ENCODE measurements at regions not wholly inside any gene's neighbourhood (a gene's known extent, or its start where the extent isn't known, plus 50 kb on each side); places are given as distances from the start of the nearest gene placed in this dataset.
A peak's percentile ranks its signal among the peaks of the same experiment; 100 is the strongest.

DNA sequence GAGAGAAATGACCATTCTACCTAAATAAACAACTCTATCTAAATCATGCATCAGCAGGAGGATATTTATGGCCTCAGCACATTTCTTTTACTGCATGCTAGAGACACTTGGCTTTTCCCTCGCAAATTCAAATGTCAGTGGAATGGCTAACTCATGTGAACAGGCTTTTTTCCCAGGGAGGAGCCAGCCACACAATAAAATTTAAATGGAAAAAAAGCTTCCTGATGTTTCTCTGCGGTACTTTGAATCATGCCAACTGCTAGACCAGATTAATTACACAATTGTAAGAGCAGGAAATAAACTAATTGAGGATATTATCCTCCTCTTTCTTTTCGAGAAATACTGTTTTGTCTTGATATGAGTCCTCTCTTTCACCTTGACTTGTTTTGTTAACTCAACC, 676.3 kb downstream of the IRS1 start:
- no peaks in the 10 kb centered on the region for H3K9me3 ChIP-seq (ENCODE audit: control insufficient read depth, low read length)
- no peak for DNase-seq
- 35% methylated on average over 3 of the region's 3 CpGs for WGBS
- ATAC-seq = no peak
- H3K4me1 ChIP-seq (ENCODE audit: control insufficient read depth, insufficient read depth, low read length) = no peaks in the 10 kb centered on the region
- no peak overlapping the region for H3K27ac ChIP-seq (ENCODE audit: low read length)
- H3K4me3 ChIP-seq (ENCODE audit: low read length) = no peak overlapping the region
- no peaks in the 10 kb centered on the region for H3K27me3 ChIP-seq (ENCODE audit: control insufficient read depth, insufficient read depth)
- intact Hi-C loops (cut with DNase I) = no loop called here

DNA sequence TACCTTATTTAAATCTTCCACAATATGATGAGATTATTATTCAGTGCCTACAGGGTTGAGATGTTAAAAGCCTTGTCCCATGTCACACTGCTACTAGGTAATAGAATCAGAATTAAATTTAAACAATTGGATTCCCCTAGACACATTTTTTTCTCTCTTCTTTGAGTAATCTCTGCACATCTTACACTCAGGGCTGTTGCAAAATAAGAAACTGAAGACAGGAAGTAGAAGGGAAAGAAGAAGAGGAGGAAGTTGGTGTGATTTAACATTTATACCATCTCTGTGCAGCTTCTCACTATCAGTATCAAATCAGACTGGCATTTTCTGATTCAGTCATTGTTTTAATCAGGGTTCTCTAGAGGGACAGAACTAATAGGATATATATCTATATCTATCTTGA, 677.6 kb downstream of the IRS1 start:
- no peak overlapping the region for H3K27ac ChIP-seq (ENCODE audit: low read length)
- intact Hi-C loops (cut with DNase I) = no loop called here

DNA sequence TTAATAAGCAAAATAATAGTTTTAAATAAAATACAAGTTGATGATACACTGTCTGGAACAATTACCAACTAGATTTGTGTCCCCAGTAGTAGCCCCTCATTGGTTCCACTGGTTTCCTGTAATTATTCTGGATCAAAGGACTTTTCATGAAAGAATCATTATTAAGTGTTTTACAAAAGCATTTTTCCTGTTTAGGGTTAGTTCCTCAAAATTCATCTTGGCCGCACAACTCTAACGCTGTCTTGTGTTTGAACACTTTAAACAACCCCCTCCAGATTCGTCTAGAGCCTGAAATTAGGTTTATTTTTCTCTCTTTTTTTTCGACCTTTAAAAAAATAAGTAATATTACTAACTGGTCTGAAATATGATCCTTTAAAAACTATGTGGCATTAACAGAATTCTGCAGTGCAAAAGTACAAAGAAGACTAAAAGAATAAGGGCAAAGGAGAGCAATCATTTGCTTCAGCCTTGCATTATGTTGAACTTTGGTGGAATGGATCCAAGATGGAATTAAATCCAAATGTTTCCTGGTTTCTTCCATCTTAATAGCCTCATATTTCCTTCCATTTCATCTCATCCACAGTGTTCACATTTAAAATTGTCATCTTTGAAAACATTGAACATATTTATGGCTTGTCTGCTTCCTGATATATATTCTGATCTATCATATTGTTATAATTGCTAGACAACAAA, 678.4 kb downstream of the IRS1 start:
- intact Hi-C loops (cut with DNase I) = no loop called here
- Histone ChIP-seq H3K4me3 (ENCODE audit: low read length) (no peak overlapping the region), H3K9me3 (ENCODE audit: control insufficient read depth, low read length) (no peaks in the 10 kb centered on the region), H3K4me1 (ENCODE audit: control insufficient read depth, insufficient read depth, low read length) (no peaks in the 10 kb centered on the region), H3K27ac (ENCODE audit: low read length) (no peak overlapping the region), H3K27me3 (ENCODE audit: control insufficient read depth, insufficient read depth) (no peaks in the 10 kb centered on the region)
- ATAC-seq (no peak), DNase-seq (no peak)
- WGBS = 68% methylated on average over 4 of the region's 4 CpGs

More for the DNA sequence above, 677.6 kb downstream of the IRS1 start:
- H3K4me3 ChIP-seq (ENCODE audit: low read length) = no peak overlapping the region
- no peaks in the 10 kb centered on the region for H3K9me3 ChIP-seq (ENCODE audit: control insufficient read depth, low read length)
- no peaks in the 10 kb centered on the region for H3K4me1 ChIP-seq (ENCODE audit: control insufficient read depth, insufficient read depth, low read length)
- H3K27me3 ChIP-seq (ENCODE audit: control insufficient read depth, insufficient read depth) = no peaks in the 10 kb centered on the region
- DNase-seq (no peak), ATAC-seq (no peak)

DNA sequence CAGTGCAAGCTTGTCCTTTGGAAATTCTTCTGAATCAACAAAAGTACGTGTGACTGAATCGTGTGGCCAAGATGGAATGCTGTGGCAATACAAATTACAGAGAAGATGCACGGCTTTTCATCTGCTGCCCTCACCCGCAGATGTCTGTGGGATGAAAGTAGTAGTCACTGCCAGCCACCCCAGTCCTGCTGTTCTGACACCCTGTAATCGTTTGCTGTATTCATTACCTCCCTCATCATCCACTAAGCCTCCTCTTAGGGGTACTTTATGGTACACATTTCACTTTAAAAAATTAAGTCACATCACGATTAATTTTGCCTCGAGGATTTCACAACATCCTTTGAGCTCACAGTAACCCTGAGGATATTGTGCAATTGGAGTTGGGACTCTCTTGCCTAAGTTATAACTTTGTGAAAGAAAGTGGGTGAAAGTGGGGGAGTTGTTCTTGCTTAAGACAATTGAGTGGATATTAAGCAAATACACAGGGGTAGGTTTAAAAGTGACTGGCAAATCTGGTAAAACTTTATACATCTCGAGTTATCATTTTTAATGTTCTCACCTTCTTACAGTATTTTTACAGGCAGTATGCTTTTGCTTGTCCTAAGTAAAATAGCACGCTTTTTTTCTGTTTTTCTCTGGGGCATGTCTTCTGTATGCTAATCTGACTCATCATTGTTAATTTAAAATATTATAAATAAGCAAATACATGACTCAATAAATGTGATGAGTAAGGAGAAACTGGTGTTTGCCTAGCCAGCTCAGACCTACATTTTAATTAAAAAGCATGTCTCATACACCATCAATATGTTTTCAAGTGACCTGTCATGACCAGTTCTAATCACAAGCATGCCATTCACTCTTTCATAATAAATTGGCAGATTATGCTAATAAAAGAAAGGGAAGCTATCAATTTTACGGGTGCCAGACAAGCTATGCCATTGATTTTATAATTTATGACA, 680.9 kb downstream of the IRS1 start:
- peak; percentile 82 to 88 for ATAC-seq
- no peak overlapping the region for H3K4me3 ChIP-seq (ENCODE audit: low read length)
- WGBS = 39% methylated on average over 10 of the region's 10 CpGs

DNA sequence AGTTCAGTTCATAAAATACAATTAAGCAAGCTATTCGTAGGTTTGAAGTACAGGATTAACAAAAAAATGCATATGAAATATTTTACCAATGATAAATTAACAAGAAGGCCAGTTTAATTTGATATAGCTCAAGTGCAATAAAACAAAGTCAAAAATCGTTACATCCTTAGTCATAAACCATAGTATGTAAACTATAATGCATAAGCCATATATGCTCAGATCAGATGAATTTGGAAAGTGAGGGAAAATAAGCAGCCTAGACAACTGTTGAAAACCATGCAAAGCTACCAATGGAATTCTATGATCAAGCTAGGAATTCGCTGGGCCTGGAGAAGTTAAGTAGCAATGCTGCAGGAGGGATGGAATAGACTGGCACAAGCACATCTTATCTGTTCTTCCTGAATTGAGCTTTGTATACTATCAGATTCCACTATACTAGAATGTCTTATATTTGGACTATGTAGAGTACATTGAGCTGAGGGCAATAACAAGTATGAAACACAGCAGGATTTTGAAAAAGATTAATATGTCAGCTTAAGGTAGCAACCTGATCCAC, 682.0 kb downstream of the IRS1 start:
- Histone ChIP-seq H3K27ac (ENCODE audit: low read length) (no peak overlapping the region), H3K4me1 (ENCODE audit: control insufficient read depth, insufficient read depth, low read length) (peaks cover 3% of the 10 kb centered on the region), H3K9me3 (ENCODE audit: control insufficient read depth, low read length) (no peaks in the 10 kb centered on the region), H3K4me3 (ENCODE audit: low read length) (no peak overlapping the region), H3K27me3 (ENCODE audit: control insufficient read depth, insufficient read depth) (no peaks in the 10 kb centered on the region)
- intact Hi-C loops (cut with DNase I) = no loop called here
- WGBS = 83% methylated on average over 3 of the region's 3 CpGs
- ATAC-seq (no peak), DNase-seq (no peak)

More for the DNA sequence above, 680.9 kb downstream of the IRS1 start:
- Histone ChIP-seq H3K27me3 (ENCODE audit: control insufficient read depth, insufficient read depth) (no peaks in the 10 kb centered on the region), H3K27ac (ENCODE audit: low read length) (peak overlapping the region; percentile 77), H3K9me3 (ENCODE audit: control insufficient read depth, low read length) (no peaks in the 10 kb centered on the region), H3K4me1 (ENCODE audit: control insufficient read depth, insufficient read depth, low read length) (peaks cover 3% of the 10 kb centered on the region)
- DNase-seq = peak in 1 of 3 donors; percentile 17
- intact Hi-C loops (cut with DNase I) = no loop called here

DNA sequence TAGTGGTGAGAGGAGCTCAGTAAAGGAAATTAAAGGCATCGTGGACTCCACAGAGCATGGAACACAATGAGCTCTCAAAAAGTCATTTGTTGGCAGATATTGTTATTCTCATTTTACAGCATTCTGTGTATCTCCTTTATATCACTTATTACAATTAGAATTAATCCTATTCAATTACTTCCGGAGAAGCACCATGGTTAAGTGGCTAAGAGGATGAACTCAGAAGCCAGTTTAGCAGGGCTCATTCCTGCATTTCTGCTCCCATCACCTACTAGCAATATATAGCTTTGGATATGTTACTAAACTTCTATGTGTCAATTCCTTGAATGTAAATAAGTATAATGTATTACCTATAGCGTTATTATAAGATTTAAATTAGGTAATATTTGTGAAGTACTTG, 683.3 kb downstream of the IRS1 start:
- H3K4me1 ChIP-seq (ENCODE audit: control insufficient read depth, insufficient read depth, low read length) = peaks cover 3% of the 10 kb centered on the region
- H3K27ac ChIP-seq (ENCODE audit: low read length) = no peak overlapping the region
- ATAC-seq (no peak), DNase-seq (no peak)
- intact Hi-C loops (cut with DNase I) = no loop called here
- H3K9me3 ChIP-seq (ENCODE audit: control insufficient read depth, low read length) = no peaks in the 10 kb centered on the region
- H3K27me3 ChIP-seq (ENCODE audit: control insufficient read depth, insufficient read depth) = no peaks in the 10 kb centered on the region
- no peak overlapping the region for H3K4me3 ChIP-seq (ENCODE audit: low read length)
- 80% methylated on average over 3 of the region's 3 CpGs for WGBS

DNA sequence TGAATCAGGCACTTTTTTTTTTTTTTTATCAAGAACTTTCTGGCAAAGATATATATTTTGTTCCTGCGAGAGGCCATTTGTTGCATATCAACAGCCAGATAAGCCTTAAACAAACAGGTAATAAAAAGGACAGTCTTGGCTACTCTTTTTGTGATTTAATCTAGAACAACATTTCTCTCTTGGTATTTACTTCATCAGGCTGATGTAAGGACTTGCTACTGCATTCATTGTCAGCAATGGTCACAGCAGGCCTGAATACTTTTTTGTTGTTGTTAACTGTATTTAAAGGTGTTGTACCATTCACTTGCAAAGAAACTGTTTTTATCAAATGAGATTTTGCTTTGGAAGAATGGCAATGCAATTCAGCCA, 683.8 kb downstream of the IRS1 start:
- H3K27me3 ChIP-seq (ENCODE audit: control insufficient read depth, insufficient read depth) = no peaks in the 10 kb centered on the region
- ATAC-seq (no peak), DNase-seq (no peak)
- H3K27ac ChIP-seq (ENCODE audit: low read length) = no peak overlapping the region
- no peak overlapping the region for H3K4me3 ChIP-seq (ENCODE audit: low read length)
- WGBS = 68% methylated on average over 1 of the region's 1 CpG
- H3K4me1 ChIP-seq (ENCODE audit: control insufficient read depth, insufficient read depth, low read length) = peaks cover 3% of the 10 kb centered on the region
- H3K9me3 ChIP-seq (ENCODE audit: control insufficient read depth, low read length) = no peaks in the 10 kb centered on the region
- intact Hi-C loops (cut with DNase I) = no loop called here

DNA sequence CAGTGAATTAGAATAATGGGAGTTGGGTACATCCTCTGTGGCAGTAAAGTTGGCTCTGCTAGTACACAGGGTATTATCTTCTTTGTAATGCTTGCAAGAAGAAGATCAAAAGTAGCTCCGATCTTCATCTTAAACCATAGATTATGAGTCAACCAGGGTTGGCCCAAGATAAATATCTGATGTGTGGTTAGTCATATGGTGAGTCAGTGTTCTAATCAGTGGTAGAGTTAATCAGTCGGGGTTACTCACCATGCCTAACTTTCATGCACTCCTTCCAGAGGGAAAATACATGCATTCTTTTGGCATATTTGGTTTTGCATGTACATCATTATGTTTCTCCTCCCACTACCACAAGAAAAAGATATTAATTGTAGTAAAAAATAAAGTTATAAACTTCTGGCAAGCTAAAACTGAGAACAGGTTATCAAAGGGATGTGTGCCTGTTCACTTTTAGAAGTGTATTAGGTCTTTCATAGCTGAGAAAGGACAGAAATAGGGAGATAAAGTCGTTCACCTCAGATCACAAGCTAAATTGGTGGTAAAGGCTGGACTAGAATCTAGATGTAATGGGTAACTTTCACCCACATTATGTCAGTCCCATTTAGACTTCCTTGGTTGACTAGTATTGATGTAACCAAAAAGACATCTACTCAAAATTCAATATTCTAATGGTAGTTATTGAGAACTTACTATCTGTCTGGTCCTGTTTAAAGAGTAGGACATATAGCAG, 684.4 kb downstream of the IRS1 start:
- intact Hi-C loops (cut with DNase I) = no loop called here
- peak; percentile 39 to 79 for ATAC-seq
- no peak for DNase-seq
- no peak overlapping the region for H3K4me3 ChIP-seq (ENCODE audit: low read length)
- H3K27me3 ChIP-seq (ENCODE audit: control insufficient read depth, insufficient read depth) = no peaks in the 10 kb centered on the region
- no peak overlapping the region for H3K27ac ChIP-seq (ENCODE audit: low read length)
- H3K4me1 ChIP-seq (ENCODE audit: control insufficient read depth, insufficient read depth, low read length) = peaks cover 3% of the 10 kb centered on the region
- H3K9me3 ChIP-seq (ENCODE audit: control insufficient read depth, low read length) = no peaks in the 10 kb centered on the region
- 52% methylated on average over 3 of the region's 3 CpGs for WGBS

DNA sequence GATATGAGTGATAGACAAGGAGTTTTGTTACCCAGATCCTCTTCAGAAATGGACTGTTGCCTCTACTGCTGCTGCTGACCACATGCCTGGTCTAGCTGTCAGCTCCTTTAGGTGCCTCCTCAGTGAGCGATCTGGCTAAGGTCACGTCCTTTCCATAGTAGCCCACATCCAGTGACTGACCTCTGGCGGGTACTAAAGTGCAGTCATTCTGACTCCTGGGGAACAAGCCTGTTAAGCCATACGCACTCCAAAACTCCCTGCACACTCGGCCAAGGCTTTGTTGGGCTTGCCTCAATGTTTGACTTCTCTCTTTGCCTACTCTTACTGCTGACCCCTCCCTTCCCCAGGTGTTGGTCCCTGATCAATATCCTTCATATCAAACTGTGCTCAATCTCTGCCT, 685.2 kb downstream of the IRS1 start:
- ATAC-seq = peak; percentile 72 to 92
- 42% methylated on average over 5 of the region's 5 CpGs for WGBS
- H3K9me3 ChIP-seq (ENCODE audit: control insufficient read depth, low read length) = no peaks in the 10 kb centered on the region
- intact Hi-C loops (cut with DNase I) = no loop called here
- peaks cover 3% of the 10 kb centered on the region for H3K4me1 ChIP-seq (ENCODE audit: control insufficient read depth, insufficient read depth, low read length)
- no peak overlapping the region for H3K4me3 ChIP-seq (ENCODE audit: low read length)
- no peak overlapping the region for H3K27ac ChIP-seq (ENCODE audit: low read length)
- DNase-seq = peak; percentile 38 to 71 (median 68)
- H3K27me3 ChIP-seq (ENCODE audit: control insufficient read depth, insufficient read depth) = no peaks in the 10 kb centered on the region

DNA sequence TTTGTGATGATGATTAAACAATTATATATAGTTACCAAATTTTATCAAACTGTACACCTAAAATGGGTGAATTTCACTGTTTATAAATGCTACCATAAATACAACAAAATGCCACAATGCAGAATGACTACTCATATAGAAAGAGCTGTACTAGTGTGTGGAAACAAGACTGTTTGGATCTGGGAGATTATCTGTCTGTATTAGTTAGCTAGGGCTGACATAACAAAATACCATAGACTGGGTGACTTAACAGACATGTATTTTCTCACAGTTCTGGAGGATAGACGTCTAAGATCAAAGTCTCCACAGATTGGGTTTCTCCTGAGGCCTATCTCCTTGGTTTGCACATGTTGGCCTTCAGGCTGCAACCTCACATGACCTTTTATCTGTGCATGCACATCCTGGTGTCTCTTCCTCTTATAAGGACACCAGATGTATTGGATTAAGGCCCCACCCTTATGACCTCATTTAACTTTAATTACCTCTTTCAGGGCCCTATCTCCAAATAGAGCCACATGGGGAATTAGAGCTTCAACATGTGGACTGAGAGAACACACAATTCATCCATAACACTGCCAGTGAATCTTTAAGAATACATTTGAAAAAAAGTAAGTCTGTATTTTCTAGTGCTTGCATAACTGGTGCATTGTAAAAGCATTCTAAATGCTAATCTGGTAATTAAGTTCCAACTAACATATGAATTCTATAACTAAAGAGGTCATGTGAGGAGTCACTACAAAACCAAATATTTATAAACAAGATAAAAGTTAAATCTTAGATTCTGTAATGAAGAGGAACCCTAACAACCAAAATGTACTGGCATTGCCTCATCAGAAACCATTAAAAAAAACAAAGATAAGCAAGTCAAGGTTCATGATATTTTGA, 699.6 kb downstream of the NYAP2 start:
- H3K4me1 ChIP-seq (ENCODE audit: control insufficient read depth, insufficient read depth, low read length) = no peaks in the 10 kb centered on the region
- ATAC-seq = no peak
- no peak overlapping the region for H3K27ac ChIP-seq (ENCODE audit: low read length)
- no peak overlapping the region for H3K4me3 ChIP-seq (ENCODE audit: low read length)
- WGBS = 25% methylated on average over 1 of the region's 1 CpG
- no peaks in the 10 kb centered on the region for H3K27me3 ChIP-seq (ENCODE audit: control insufficient read depth, insufficient read depth)
- H3K9me3 ChIP-seq (ENCODE audit: control insufficient read depth, low read length) = no peaks in the 10 kb centered on the region
- no peak for DNase-seq
- intact Hi-C loops (cut with DNase I) = no loop called here
